CD4-positive, CD25-positive, alpha-beta regulatory T cell (primary cell): ENCODE measurements at regions not wholly inside any gene's neighbourhood (a gene's known extent, or its start where the extent isn't known, plus 50 kb on each side); places are given as distances from the start of the nearest gene placed in this dataset.
"Not testable (repeated sequence)": the region's sequence is repeated elsewhere in the genome, so short reads cannot be mapped to it uniquely, and the experiment has no call there.

Source experiments
- ATAC-seq, 2 donors: fragments of 150-1000 bp; cut with Tn5 transposase; one replicate each; pipeline ENCODE4 v1.10.0; 2021; ENCODE audit warnings: low read depth in 2 of 2, moderate number of reproducible peaks in 2 of 2, moderate library complexity in 1 of 2
- DNase-seq, 3 donors: peaks; one replicate each; pipeline versions ENCODE4 v3.0.0 to v3.0.0-alpha.2; 2012 to 2022; ENCODE audit warnings: mixed read lengths in 1 of 3
- H3K27ac ChIP-seq: one replicate; pipeline ENCODE4 v1.7.0; 2013; ENCODE audit warnings: mild to moderate bottlenecking, low read length; ENCODE audit not compliant: insufficient read depth, poor library complexity, severe bottlenecking
- H3K27me3 ChIP-seq: one replicate; pipeline ENCODE4 v1.7.0; 2013; ENCODE audit warnings: low read length; ENCODE audit not compliant: control insufficient read depth, insufficient read depth
- H3K36me3 ChIP-seq: one replicate; pipeline ENCODE4 v1.7.0; 2013; ENCODE audit warnings: mild to moderate bottlenecking, low read length, moderate library complexity; ENCODE audit not compliant: control insufficient read depth, insufficient read depth
- H3K4me1 ChIP-seq: 2 replicates; pipeline ENCODE4 v1.7.0; 2013; ENCODE audit warnings: mild to moderate bottlenecking, low read length; ENCODE audit not compliant: insufficient read depth, control insufficient read depth, poor library complexity, severe bottlenecking
- H3K4me3 ChIP-seq: one replicate; pipeline ENCODE4 v1.7.0; 2013; ENCODE audit warnings: low read depth, mild to moderate bottlenecking, low read length, moderate library complexity
- H3K9me3 ChIP-seq, 2 experiments: 1 replicate in 1 of 2; 2 replicates in 1 of 2; pipeline ENCODE4 v1.7.0; 2013; ENCODE audit warnings: low read length in 2 of 2, mild to moderate bottlenecking in 1 of 2, moderate library complexity in 1 of 2; ENCODE audit not compliant: control insufficient read depth in 2 of 2
- H3K27ac Mint-ChIP-seq, 3 donors: one replicate each; pipeline ENCODE4 v1.8.0; 2020 to 2022; ENCODE audit warnings: mild to moderate bottlenecking in 3 of 3, mixed read lengths in 3 of 3, moderate library complexity in 2 of 3
- H3K27me3 Mint-ChIP-seq: one replicate; pipeline ENCODE4 v1.8.0; 2022; ENCODE audit warnings: mild to moderate bottlenecking, mixed read lengths
- H3K36me3 Mint-ChIP-seq: one replicate; pipeline ENCODE4 v1.8.0; 2020; ENCODE audit warnings: mixed read lengths
- H3K4me1 Mint-ChIP-seq, 4 donors: one replicate each; pipeline ENCODE4 v1.8.0; 2020 to 2022; ENCODE audit warnings: mixed read lengths in 4 of 4, mild to moderate bottlenecking in 1 of 4
- H3K4me3 Mint-ChIP-seq, 4 donors: one replicate each; pipeline ENCODE4 v1.8.0; 2020 to 2022; ENCODE audit warnings: mild to moderate bottlenecking in 4 of 4, mixed read lengths in 4 of 4, moderate library complexity in 3 of 4
- H3K9me3 Mint-ChIP-seq, 7 donors: one replicate each; pipeline ENCODE4 v1.8.0; 2020 to 2022; ENCODE audit warnings: mixed read lengths in 7 of 7, mild to moderate bottlenecking in 3 of 7, moderate library complexity in 2 of 7

- no peak for ATAC-seq
- Mint-ChIP-seq H3K36me3 (no peaks in the 10 kb centered on the region), H3K27me3 (peaks cover 6% of the 10 kb centered on the region), H3K9me3 (peaks cover 0 to 1% (median 0%) of the 10 kb centered on the region in 7 donors), H3K4me1 (no peaks in the 10 kb centered on the region), H3K27ac (no peak overlapping the region), H3K4me3 (no peak overlapping the region)
- H3K9me3 ChIP-seq = no peaks in the 10 kb centered on the region
- H3K4me1 ChIP-seq = no peaks in the 10 kb centered on the region
- DNase-seq = no peak
- H3K27me3 ChIP-seq = no peaks in the 10 kb centered on the region
- no peaks in the 10 kb centered on the region for H3K36me3 ChIP-seq
- H3K4me3 ChIP-seq = no peak overlapping the region
- no peak overlapping the region for H3K27ac ChIP-seq
These were observed 99.1 kb downstream of the NPY start for GRCh38 chr7:24383055-24383454.

- peaks cover 0 to 1% (median 0%) of the 10 kb centered on the region in 7 donors for H3K9me3 Mint-ChIP-seq
- Histone ChIP-seq H3K27ac (no peak overlapping the region), H3K9me3 (no peaks in the 10 kb centered on the region), H3K36me3 (no peaks in the 10 kb centered on the region), H3K4me1 (no peaks in the 10 kb centered on the region), H3K27me3 (no peaks in the 10 kb centered on the region), H3K4me3 (no peak overlapping the region)
- H3K36me3 Mint-ChIP-seq = no peaks in the 10 kb centered on the region
- H3K27me3 Mint-ChIP-seq = peaks cover 5% of the 10 kb centered on the region
- no peak overlapping the region for H3K4me3 Mint-ChIP-seq
- H3K27ac Mint-ChIP-seq = peak overlapping the region in 1 of 3 donors; percentile 30
- H3K4me1 Mint-ChIP-seq = no peaks in the 10 kb centered on the region
- DNase-seq = peak in 1 of 3 donors; percentile 11
- peak in 1 of 2 donors; percentile 31 for ATAC-seq
These were observed 100.5 kb downstream of the NPY start for GRCh38 chr7:24384362-24385030.

GRCh38 chr7:24388212-24388611, 104.2 kb downstream of the NPY start:
- Histone ChIP-seq H3K36me3 (no peaks in the 10 kb centered on the region), H3K9me3 (no peaks in the 10 kb centered on the region), H3K4me1 (no peaks in the 10 kb centered on the region), H3K27ac (no peak overlapping the region), H3K4me3 (no peak overlapping the region), H3K27me3 (no peaks in the 10 kb centered on the region)
- Mint-ChIP-seq H3K4me1 (no peaks in the 10 kb centered on the region), H3K4me3 (no peak overlapping the region), H3K27ac (no peak overlapping the region), H3K9me3 (peaks cover 0 to 2% (median 0%) of the 10 kb centered on the region in 7 donors), H3K36me3 (no peaks in the 10 kb centered on the region), H3K27me3 (peaks cover 4% of the 10 kb centered on the region)
- ATAC-seq (no peak), DNase-seq (no peak)

- Histone ChIP-seq H3K4me3 (no peak overlapping the region), H3K4me1 (no peaks in the 10 kb centered on the region), H3K27me3 (no peaks in the 10 kb centered on the region), H3K9me3 (no peaks in the 10 kb centered on the region), H3K27ac (no peak overlapping the region), H3K36me3 (no peaks in the 10 kb centered on the region)
- no peaks in the 10 kb centered on the region for H3K36me3 Mint-ChIP-seq
- H3K4me3 Mint-ChIP-seq = no peak overlapping the region
- ATAC-seq (no peak), DNase-seq (no peak)
- no peak overlapping the region for H3K27ac Mint-ChIP-seq
- H3K9me3 Mint-ChIP-seq = peaks cover 0 to 2% (median 0%) of the 10 kb centered on the region in 7 donors
- H3K4me1 Mint-ChIP-seq = no peaks in the 10 kb centered on the region
- H3K27me3 Mint-ChIP-seq = peaks cover 8% of the 10 kb centered on the region
These were observed 106.6 kb downstream of the NPY start for GRCh38 chr7:24390376-24391157.

- Histone ChIP-seq H3K27ac (no peak overlapping the region), H3K36me3 (no peaks in the 10 kb centered on the region), H3K4me3 (no peak overlapping the region), H3K27me3 (no peaks in the 10 kb centered on the region), H3K9me3 (no peaks in the 10 kb centered on the region), H3K4me1 (no peaks in the 10 kb centered on the region)
- Mint-ChIP-seq H3K4me1 (no peaks in the 10 kb centered on the region), H3K9me3 (peaks cover 0 to 2% (median 0%) of the 10 kb centered on the region in 7 donors), H3K4me3 (no peak overlapping the region), H3K36me3 (no peaks in the 10 kb centered on the region), H3K27ac (no peak overlapping the region), H3K27me3 (peaks cover 8% of the 10 kb centered on the region)
- no peak for ATAC-seq
- no peak for DNase-seq
These were observed 108.8 kb downstream of the NPY start for GRCh38 chr7:24392774-24393173.

GRCh38 chr7:24395512-24395911, 111.5 kb downstream of the NPY start:
- no peaks in the 10 kb centered on the region for H3K36me3 Mint-ChIP-seq
- DNase-seq (no peak), ATAC-seq (no peak)
- no peak overlapping the region for H3K4me3 Mint-ChIP-seq
- H3K27ac Mint-ChIP-seq = no peak overlapping the region
- peaks cover 0 to 3% (median 0%) of the 10 kb centered on the region in 7 donors for H3K9me3 Mint-ChIP-seq
- Histone ChIP-seq H3K4me3 (no peak overlapping the region), H3K27me3 (no peaks in the 10 kb centered on the region), H3K27ac (no peak overlapping the region), H3K4me1 (no peaks in the 10 kb centered on the region), H3K9me3 (no peaks in the 10 kb centered on the region), H3K36me3 (no peaks in the 10 kb centered on the region)
- H3K27me3 Mint-ChIP-seq = peaks cover 8% of the 10 kb centered on the region
- no peaks in the 10 kb centered on the region for H3K4me1 Mint-ChIP-seq

DNA sequence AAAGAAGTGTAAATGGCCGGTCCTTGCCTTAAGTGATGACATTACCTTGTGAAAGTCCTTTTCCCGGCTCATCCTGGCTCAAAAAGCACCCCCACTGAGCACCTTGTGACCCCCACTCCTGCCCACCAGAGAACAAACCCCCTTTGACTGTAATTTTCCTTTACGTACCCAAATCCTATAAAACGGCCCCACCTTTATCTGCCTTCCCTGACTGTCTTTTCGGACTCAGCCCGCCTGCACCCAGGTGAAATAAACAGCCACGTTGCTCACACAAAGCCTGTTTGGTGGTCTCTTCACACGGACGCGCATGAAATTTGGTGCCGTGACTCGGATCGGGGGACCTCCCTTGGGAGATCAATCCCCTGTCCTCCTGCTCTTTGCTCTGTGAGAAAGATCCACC, 112.4 kb downstream of the NPY start:
- H3K36me3 ChIP-seq, H3K27me3 ChIP-seq, H3K36me3 Mint-ChIP-seq, H3K27ac Mint-ChIP-seq, H3K9me3 Mint-ChIP-seq, H3K4me3 ChIP-seq, ATAC-seq, H3K9me3 ChIP-seq, H3K27me3 Mint-ChIP-seq, H3K4me1 ChIP-seq, H3K27ac ChIP-seq, H3K4me1 Mint-ChIP-seq, DNase-seq, H3K4me3 Mint-ChIP-seq: not testable (repeated sequence)
